ENCODE measurements at regions not wholly inside any gene's neighbourhood (a gene's known extent, or its start where the extent isn't known, plus 50 kb on each side); places are given as distances from the start of the nearest gene placed in this dataset.
"Not testable (repeated sequence)": the region's sequence is repeated elsewhere in the genome, so short reads cannot be mapped to it uniquely, and the experiment has no call there.

GRCh38 chr6:133130863-133131262 lies 110.3 kb upstream of the EYA4 start:
- peak; percentile 55 for DNase-seq (ENCODE audit: unreplicated experiment)
- no peak for TF ChIP-seq CTCF (IDR thresholded peaks at IDR 0.05; ENCODE audit: unreplicated experiment)
- ChIA-PET POLR2A (no interaction called here), CTCF (interaction anchor here (0.6 kb wide), 2 partner anchors 10 to 368 kb away, joined by 3 to 4 read pairs; no protein-coding TSS in a partner anchor)
- intact Hi-C loops (cut with micrococcal nuclease), result no loop called here
- no TSS peak for BruUV-seq (replicated peaks)
- no peaks in the 10 kb centered on the region for H3K9me3 Mint-ChIP-seq (ENCODE audit: unreplicated experiment)
- peaks cover 11% of the 10 kb centered on the region for H3K4me1 Mint-ChIP-seq (ENCODE audit: insufficient read depth, unreplicated experiment)
- H3K36me3 Mint-ChIP-seq (ENCODE audit: insufficient read depth, unreplicated experiment), result no peaks in the 10 kb centered on the region
- peaks cover 11% of the 10 kb centered on the region for H3K27me3 Mint-ChIP-seq (ENCODE audit: insufficient read depth, unreplicated experiment)
- no peak overlapping the region for H3K4me3 Mint-ChIP-seq (ENCODE audit: unreplicated experiment)
- H3K27ac Mint-ChIP-seq (ENCODE audit: low read depth, unreplicated experiment), result no peak overlapping the region

GRCh38 chr6:133131621-133132465 lies 109.3 kb upstream of the EYA4 start:
- H3K27ac Mint-ChIP-seq (ENCODE audit: low read depth, unreplicated experiment), result no peak overlapping the region
- no TSS peak for BruUV-seq (replicated peaks)
- TF ChIP-seq CTCF (IDR thresholded peaks at IDR 0.05; ENCODE audit: unreplicated experiment), result no peak
- no peaks in the 10 kb centered on the region for H3K36me3 Mint-ChIP-seq (ENCODE audit: insufficient read depth, unreplicated experiment)
- DNase-seq (ENCODE audit: unreplicated experiment), result no peak
- ChIA-PET POLR2A (no interaction called here), CTCF (interaction anchor here (0.6 kb wide), 4 partner anchors 9 to 664 kb away, joined by 3 to 4 read pairs (median 4); no protein-coding TSS in a partner anchor)
- no peak overlapping the region for H3K4me3 Mint-ChIP-seq (ENCODE audit: unreplicated experiment)
- no peaks in the 10 kb centered on the region for H3K9me3 Mint-ChIP-seq (ENCODE audit: unreplicated experiment)
- peaks cover 16% of the 10 kb centered on the region for H3K4me1 Mint-ChIP-seq (ENCODE audit: insufficient read depth, unreplicated experiment)
- H3K27me3 Mint-ChIP-seq (ENCODE audit: insufficient read depth, unreplicated experiment), result peaks cover 21% of the 10 kb centered on the region
- intact Hi-C loops (cut with micrococcal nuclease), result no loop called here

GRCh38 chr6:133132466-133132971 lies 108.6 kb upstream of the EYA4 start:
- BruUV-seq (replicated peaks), result no TSS peak
- CTCF ChIA-PET, result interaction anchor here (0.6 to 0.8 kb wide), 4 partner anchors 324 to 1222 kb away, joined by 3 to 4 read pairs (median 4); no protein-coding TSS in a partner anchor
- intact Hi-C loops (cut with micrococcal nuclease), result no loop called here
- Mint-ChIP-seq H3K36me3 (ENCODE audit: insufficient read depth, unreplicated experiment) (no peaks in the 10 kb centered on the region), H3K27ac (ENCODE audit: low read depth, unreplicated experiment) (no peak overlapping the region), H3K4me1 (ENCODE audit: insufficient read depth, unreplicated experiment) (peaks cover 16% of the 10 kb centered on the region), H3K27me3 (ENCODE audit: insufficient read depth, unreplicated experiment) (peaks cover 21% of the 10 kb centered on the region), H3K4me3 (ENCODE audit: unreplicated experiment) (no peak overlapping the region), H3K9me3 (ENCODE audit: unreplicated experiment) (no peaks in the 10 kb centered on the region)
- POLR2A ChIA-PET, result no interaction called here
- TF ChIP-seq CTCF (IDR thresholded peaks at IDR 0.05; ENCODE audit: unreplicated experiment), result no peak
- no peak for DNase-seq (ENCODE audit: unreplicated experiment)

- no peaks in the 10 kb centered on the region for H3K36me3 Mint-ChIP-seq (ENCODE audit: insufficient read depth, unreplicated experiment)
- H3K27me3 Mint-ChIP-seq (ENCODE audit: insufficient read depth, unreplicated experiment), result peaks cover 56% of the 10 kb centered on the region
- CTCF ChIA-PET, result interaction anchor here (1.0 kb wide), 1 partner anchor 21 kb away, joined by 3 read pairs; no protein-coding TSS in a partner anchor
- TF ChIP-seq CTCF (IDR thresholded peaks at IDR 0.05; ENCODE audit: unreplicated experiment), result no peak
- no peaks in the 10 kb centered on the region for H3K9me3 Mint-ChIP-seq (ENCODE audit: unreplicated experiment)
- intact Hi-C loops (cut with micrococcal nuclease), result no loop called here
- POLR2A ChIA-PET, result no interaction called here
- peaks cover 5% of the 10 kb centered on the region for H3K4me1 Mint-ChIP-seq (ENCODE audit: insufficient read depth, unreplicated experiment)
- DNase-seq (ENCODE audit: unreplicated experiment), result no peak
- H3K27ac Mint-ChIP-seq (ENCODE audit: low read depth, unreplicated experiment), result no peak overlapping the region
- no TSS peak for BruUV-seq (replicated peaks)
- H3K4me3 Mint-ChIP-seq (ENCODE audit: unreplicated experiment), result no peak overlapping the region
Observed at GRCh38 chr6:133136177-133136880, 104.8 kb upstream of the EYA4 start.

- not testable (repeated sequence) for H3K36me3 Mint-ChIP-seq (ENCODE audit: insufficient read depth, unreplicated experiment)
Observed at GRCh38 chr6:133147470-133148184, 93.5 kb upstream of the EYA4 start.

More at GRCh38 chr6:133147470-133148184, 93.5 kb upstream of the EYA4 start:
- H3K27ac Mint-ChIP-seq (ENCODE audit: low read depth, unreplicated experiment); H3K9me3 Mint-ChIP-seq (ENCODE audit: unreplicated experiment); H3K4me1 Mint-ChIP-seq (ENCODE audit: insufficient read depth, unreplicated experiment); POLR2A ChIA-PET; BruUV-seq (replicated peaks); H3K27me3 Mint-ChIP-seq (ENCODE audit: insufficient read depth, unreplicated experiment); CTCF ChIA-PET; DNase-seq (ENCODE audit: unreplicated experiment); intact Hi-C loops (cut with micrococcal nuclease); H3K4me3 Mint-ChIP-seq (ENCODE audit: unreplicated experiment): not testable (repeated sequence)

Measured in MCF 10A (cell line).